Nephron (organoid): ENCODE measurements at regions not wholly inside any gene's neighbourhood (a gene's known extent, or its start where the extent isn't known, plus 50 kb on each side); places are given as distances from the start of the nearest gene placed in this dataset.
"Not testable (repeated sequence)": the region's sequence is repeated elsewhere in the genome, so short reads cannot be mapped to it uniquely, and the experiment has no call there.

Source experiments
- H3K27ac Mint-ChIP-seq, 3 experiments: 2 replicates each; pipeline ENCODE4 v1.8.0; 2020; ENCODE audit warnings: mixed read lengths in 3 of 3, mild to moderate bottlenecking in 2 of 3, moderate library complexity in 1 of 3
- H3K27me3 Mint-ChIP-seq: 2 replicates; pipeline ENCODE4 v1.8.0; 2021; ENCODE audit warnings: low read depth, mild to moderate bottlenecking, moderate library complexity, mixed read lengths
- H3K36me3 Mint-ChIP-seq: 2 replicates; pipeline ENCODE4 v1.8.0; 2020; ENCODE audit warnings: low read depth, mixed read lengths
- H3K4me1 Mint-ChIP-seq: 2 replicates; pipeline ENCODE4 v1.8.0; 2020; ENCODE audit warnings: mixed read lengths
- H3K4me3 Mint-ChIP-seq, 3 experiments: 2 replicates each; pipeline ENCODE4 v1.8.0; 2020; ENCODE audit warnings: mild to moderate bottlenecking in 3 of 3, mixed read lengths in 3 of 3, moderate library complexity in 2 of 3
- H3K9me3 Mint-ChIP-seq: 2 replicates; pipeline ENCODE4 v1.8.0; 2020; ENCODE audit warnings: mixed read lengths
- CTCF ChIP-seq, 3 experiments: fragments of 200-600 bp; sonication (generic); IDR thresholded peaks; one replicate each; pipeline ENCODE4 v1.5.0; 2021; ENCODE audit warnings: antibody characterized with exemption in 3 of 3; ENCODE audit not compliant: unreplicated experiment in 3 of 3

- Mint-ChIP-seq H3K9me3 (no peaks in the 10 kb centered on the region), H3K4me1 (peaks cover 7% of the 10 kb centered on the region), H3K36me3 (no peaks in the 10 kb centered on the region), H3K27me3 (no peaks in the 10 kb centered on the region), H3K4me3 (no peak overlapping the region), H3K27ac (no peak overlapping the region)
- no peak for TF ChIP-seq CTCF (IDR thresholded peaks at IDR 0.05; ENCODE audit: unreplicated experiment in 3 of 3)
Measured at GRCh38 chr5:63101870-63102269, 523.3 kb downstream of the LRRC70 start.

GRCh38 chr5:63097286-63097685 is 518.7 kb downstream of the LRRC70 start:
- Mint-ChIP-seq H3K27me3 (no peaks in the 10 kb centered on the region), H3K4me3 (no peak overlapping the region)

GRCh38 chr5:63094730-63095129 is 516.1 kb downstream of the LRRC70 start:
- Mint-ChIP-seq H3K27ac (no peak overlapping the region), H3K27me3 (no peaks in the 10 kb centered on the region), H3K9me3 (peaks cover 14% of the 10 kb centered on the region), H3K4me1 (no peaks in the 10 kb centered on the region), H3K4me3 (no peak overlapping the region), H3K36me3 (no peaks in the 10 kb centered on the region)
- TF ChIP-seq CTCF (IDR thresholded peaks at IDR 0.05; ENCODE audit: unreplicated experiment in 3 of 3) = no peak

More at GRCh38 chr5:63097286-63097685, 518.7 kb downstream of the LRRC70 start:
- H3K27ac Mint-ChIP-seq = no peak overlapping the region
- no peak for TF ChIP-seq CTCF (IDR thresholded peaks at IDR 0.05; ENCODE audit: unreplicated experiment in 3 of 3)
- peaks cover 6% of the 10 kb centered on the region for H3K9me3 Mint-ChIP-seq
- H3K36me3 Mint-ChIP-seq = no peaks in the 10 kb centered on the region
- H3K4me1 Mint-ChIP-seq = no peaks in the 10 kb centered on the region

- peaks cover 3% of the 10 kb centered on the region for H3K27me3 Mint-ChIP-seq
- no peak for TF ChIP-seq CTCF (IDR thresholded peaks at IDR 0.05; ENCODE audit: unreplicated experiment in 3 of 3)
Measured at GRCh38 chr5:63089147-63089546, 510.5 kb downstream of the LRRC70 start.

GRCh38 chr5:63085561-63085960 is 506.9 kb downstream of the LRRC70 start:
- Mint-ChIP-seq H3K4me3 (no peak overlapping the region), H3K27me3 (peaks cover 3% of the 10 kb centered on the region), H3K4me1 (no peaks in the 10 kb centered on the region), H3K36me3 (no peaks in the 10 kb centered on the region), H3K27ac (no peak overlapping the region), H3K9me3 (no peaks in the 10 kb centered on the region)
- no peak for TF ChIP-seq CTCF (IDR thresholded peaks at IDR 0.05; ENCODE audit: unreplicated experiment in 3 of 3)

More at GRCh38 chr5:63089147-63089546, 510.5 kb downstream of the LRRC70 start:
- no peak overlapping the region for H3K4me3 Mint-ChIP-seq
- H3K36me3 Mint-ChIP-seq = no peaks in the 10 kb centered on the region
- no peaks in the 10 kb centered on the region for H3K4me1 Mint-ChIP-seq
- H3K27ac Mint-ChIP-seq = no peak overlapping the region
- H3K9me3 Mint-ChIP-seq = peaks cover 14% of the 10 kb centered on the region

GRCh38 chr5:63083689-63084088 is 505.1 kb downstream of the LRRC70 start:
- not testable (repeated sequence) for H3K4me3 Mint-ChIP-seq, H3K27ac Mint-ChIP-seq, H3K27me3 Mint-ChIP-seq, H3K4me1 Mint-ChIP-seq, H3K9me3 Mint-ChIP-seq, H3K36me3 Mint-ChIP-seq
